Upper lobe of left lung (tissue), 6 donors: ENCODE measurements at regions not wholly inside any gene's neighbourhood (a gene's known extent, or its start where the extent isn't known, plus 50 kb on each side); places are given as distances from the start of the nearest gene placed in this dataset.

Experiments used
- ATAC-seq, 2 donors: fragments of 200-7000 bp; cut with Tn5 transposase; one replicate each; pipeline ENCODE4 v1.9.1; 2022; ENCODE audit warnings: mild to moderate bottlenecking in 2 of 2, moderate library complexity in 2 of 2; ENCODE audit not compliant: low FRiP score in 2 of 2
- DNase-seq, 2 donors: peaks; one replicate each; pipeline ENCODE4 v3.0.0-alpha.2; 2019 to 2020
- H3K27ac ChIP-seq, 4 donors: fragments of 200-600 bp; sonication (generic); one replicate each; pipeline ENCODE4 v1.5.1; 2016 to 2019
- H3K27me3 ChIP-seq, 4 donors: fragments of 200-600 bp; sonication (generic); one replicate each; pipeline ENCODE4 v1.5.1; 2017 to 2019
- H3K36me3 ChIP-seq, 4 donors: fragments of 200-600 bp; sonication (generic); one replicate each; pipeline ENCODE4 v1.5.1; 2016 to 2019
- H3K4me1 ChIP-seq, 4 donors: fragments of 200-600 bp; sonication (generic); one replicate each; pipeline ENCODE4 v1.5.1; 2018 to 2019
- H3K4me3 ChIP-seq, 4 donors: fragments of 200-600 bp; sonication (generic); one replicate each; pipeline ENCODE4 v1.5.1; 2017 to 2019; ENCODE audit warnings: mild to moderate bottlenecking in 2 of 4, moderate library complexity in 1 of 4
- H3K9me3 ChIP-seq, 4 donors: fragments of 200-600 bp; sonication (generic); one replicate each; pipeline ENCODE4 v1.5.1; 2018 to 2019
- EP300 ChIP-seq, 4 donors: sonication (generic); formaldehyde crosslinking; IDR thresholded peaks; one replicate each; pipeline ENCODE4 v1.5.1; 2017; ENCODE audit warnings: antibody characterized with exemption in 4 of 4, control low read depth in 2 of 4
- POLR2A ChIP-seq, 4 donors: fragments of 450-650 bp; IDR thresholded peaks; one replicate each; pipeline ENCODE4 v1.5.1; 2016 to 2017; ENCODE audit warnings: antibody characterized with exemption in 4 of 4, mild to moderate bottlenecking in 2 of 4
- POLR2AphosphoS5 ChIP-seq, 2 donors: sonication (generic); formaldehyde crosslinking; IDR thresholded peaks; one replicate each; pipeline ENCODE4 v1.5.1; 2017; ENCODE audit warnings: antibody characterized with exemption in 2 of 2
- WGBS, 2 donors: methylation state at CpG; one replicate each; pipeline ENCODE4 v1.1.5; 2017 to 2018; 5-methylcytosine and 5-hydroxymethylcytosine counted together
- TF ChIP-seq, protein P1 (sequence below), 6 experiments: fragments of 450-650 bp in 4 of 6; fragments of 200-600 bp in 2 of 6; sonication (generic) in 2 of 6; IDR thresholded peaks; one replicate each; pipeline ENCODE4 v1.5.1; 2016 to 2019; ENCODE audit warnings: antibody characterized with exemption in 6 of 6
- donor health status: DM: no; HTN: no; CAD: no; lungs with moderate emphysema.
- donor health status: DM: no; HTN: yes; CAD: no; lungs with severe emphysema.

DNA sequence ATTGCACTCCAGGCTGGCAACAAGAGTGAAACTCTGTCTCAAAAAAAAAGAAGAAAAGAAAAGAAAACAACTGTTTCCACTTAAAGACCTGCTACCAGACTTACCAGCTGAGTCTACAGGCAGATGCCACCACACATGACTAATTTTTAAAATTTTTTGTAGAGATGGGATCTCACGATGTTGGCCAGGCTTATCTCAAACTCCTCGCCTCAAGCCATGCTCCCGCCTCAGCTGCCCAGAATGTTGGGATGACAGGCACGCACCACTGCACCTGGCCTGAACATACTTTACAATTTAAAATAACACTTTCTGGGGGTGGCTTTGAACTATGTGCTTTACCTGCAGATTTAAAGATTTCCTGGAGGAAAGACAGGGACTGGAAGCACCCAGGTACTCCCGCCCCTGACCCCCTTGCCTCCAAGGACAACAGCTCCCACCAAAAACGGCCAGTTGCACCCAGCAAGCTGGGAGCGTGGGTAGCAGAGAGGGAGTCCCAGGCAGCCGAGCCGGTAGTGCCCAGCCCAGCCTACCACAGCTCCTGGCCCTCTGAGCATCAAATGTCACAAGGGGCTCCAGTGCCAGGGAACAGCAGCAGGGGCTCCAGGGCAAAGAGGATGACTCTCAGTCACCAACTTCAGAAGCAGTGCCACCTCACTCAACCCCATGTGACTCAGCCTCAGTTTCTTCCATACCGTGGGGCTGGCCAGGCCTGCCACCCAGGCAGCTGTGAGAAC lies 262.9 kb downstream of the PARN start:
- Histone ChIP-seq H3K9me3 (no peaks in the 10 kb centered on the region), H3K36me3 (no peaks in the 10 kb centered on the region), H3K4me1 (peaks cover 0 to 8% (median 3%) of the 10 kb centered on the region in 4 donors), H3K4me3 (no peak overlapping the region), H3K27me3 (no peaks in the 10 kb centered on the region), H3K27ac (no peak overlapping the region)
- DNase-seq (no peak), ATAC-seq (no peak)
- WGBS, 2 donors, result 85 to 86% methylated on average over 8 to 10 of the region's 10 CpGs
- TF ChIP-seq, protein P1, sequence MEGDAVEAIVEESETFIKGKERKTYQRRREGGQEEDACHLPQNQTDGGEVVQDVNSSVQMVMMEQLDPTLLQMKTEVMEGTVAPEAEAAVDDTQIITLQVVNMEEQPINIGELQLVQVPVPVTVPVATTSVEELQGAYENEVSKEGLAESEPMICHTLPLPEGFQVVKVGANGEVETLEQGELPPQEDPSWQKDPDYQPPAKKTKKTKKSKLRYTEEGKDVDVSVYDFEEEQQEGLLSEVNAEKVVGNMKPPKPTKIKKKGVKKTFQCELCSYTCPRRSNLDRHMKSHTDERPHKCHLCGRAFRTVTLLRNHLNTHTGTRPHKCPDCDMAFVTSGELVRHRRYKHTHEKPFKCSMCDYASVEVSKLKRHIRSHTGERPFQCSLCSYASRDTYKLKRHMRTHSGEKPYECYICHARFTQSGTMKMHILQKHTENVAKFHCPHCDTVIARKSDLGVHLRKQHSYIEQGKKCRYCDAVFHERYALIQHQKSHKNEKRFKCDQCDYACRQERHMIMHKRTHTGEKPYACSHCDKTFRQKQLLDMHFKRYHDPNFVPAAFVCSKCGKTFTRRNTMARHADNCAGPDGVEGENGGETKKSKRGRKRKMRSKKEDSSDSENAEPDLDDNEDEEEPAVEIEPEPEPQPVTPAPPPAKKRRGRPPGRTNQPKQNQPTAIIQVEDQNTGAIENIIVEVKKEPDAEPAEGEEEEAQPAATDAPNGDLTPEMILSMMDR (IDR thresholded peaks at IDR 0.05), result no peak
- TF ChIP-seq POLR2AphosphoS5 (IDR thresholded peaks at IDR 0.05) (no peak), POLR2A (IDR thresholded peaks at IDR 0.05) (no peak), EP300 (IDR thresholded peaks at IDR 0.05) (no peak)

DNA sequence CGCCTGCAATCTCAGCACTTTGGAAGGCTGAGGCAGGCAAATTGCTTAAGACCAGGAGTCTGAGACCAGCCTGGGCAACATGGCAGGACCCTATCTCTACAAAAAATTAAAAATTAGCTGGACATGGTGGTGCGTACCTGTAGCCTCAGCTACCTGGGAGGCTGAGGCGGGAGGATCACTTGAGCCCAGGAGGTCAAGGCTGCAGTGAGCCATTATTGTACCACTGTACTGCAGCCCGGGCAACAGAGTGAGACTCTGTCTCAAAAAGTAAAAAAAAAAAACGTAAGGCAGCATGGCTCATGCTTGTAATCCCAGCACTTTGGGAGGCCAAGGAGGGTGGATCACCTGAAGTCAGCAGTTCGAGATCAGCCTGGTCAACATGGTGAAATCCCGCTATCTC lies 263.6 kb downstream of the PARN start:
- WGBS, 2 donors, result 85 to 93% methylated on average over 7 of the region's 7 CpGs
- H3K27me3 ChIP-seq, result no peaks in the 10 kb centered on the region
- TF ChIP-seq POLR2AphosphoS5 (IDR thresholded peaks at IDR 0.05) (no peak), POLR2A (IDR thresholded peaks at IDR 0.05) (no peak), EP300 (IDR thresholded peaks at IDR 0.05) (no peak)
- TF ChIP-seq, protein P1 (IDR thresholded peaks at IDR 0.05), result no peak
- DNase-seq, result no peak
- no peak for ATAC-seq
- no peaks in the 10 kb centered on the region for H3K36me3 ChIP-seq
- no peaks in the 10 kb centered on the region for H3K9me3 ChIP-seq
- H3K4me1 ChIP-seq, result peaks cover 0 to 8% (median 3%) of the 10 kb centered on the region in 4 donors
- H3K27ac ChIP-seq, result no peak overlapping the region
- H3K4me3 ChIP-seq, result no peak overlapping the region

DNA sequence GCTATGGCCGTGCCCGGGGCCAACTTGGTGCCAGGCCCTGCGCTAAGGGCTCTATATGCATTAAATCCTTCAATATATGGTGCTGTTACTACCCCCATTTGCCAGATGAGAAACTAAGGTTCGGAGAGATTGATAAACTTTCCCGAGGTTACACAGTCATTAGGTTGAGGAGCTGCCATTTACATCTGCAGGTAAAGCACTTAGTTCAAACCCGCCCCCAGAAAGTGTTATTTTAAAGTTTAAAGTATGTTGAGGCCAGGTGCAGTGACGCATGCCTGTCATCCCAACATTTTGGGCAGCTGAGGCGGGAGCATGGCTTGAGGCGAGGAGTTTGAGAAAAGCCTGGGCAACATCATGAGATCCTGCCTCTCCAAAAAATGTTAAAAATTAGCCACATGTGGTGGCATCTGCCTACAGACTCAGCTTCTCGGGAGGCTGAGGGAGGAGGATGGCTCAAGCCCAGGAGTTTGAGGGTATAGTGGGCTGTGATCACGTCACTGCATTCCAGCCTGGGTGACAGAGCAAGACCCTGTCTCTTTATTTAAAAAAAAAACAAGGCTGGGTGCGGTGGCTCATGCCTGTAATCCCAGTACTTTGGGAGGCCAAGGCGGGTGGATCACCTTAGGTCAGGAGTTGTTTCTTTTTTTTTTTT lies 264.7 kb downstream of the PARN start:
- DNase-seq (peak in 1 of 2 donors; percentile 37), ATAC-seq (no peak)
- no peaks in the 10 kb centered on the region for H3K36me3 ChIP-seq
- H3K4me1 ChIP-seq, result peaks cover 0 to 8% (median 3%) of the 10 kb centered on the region in 4 donors
- H3K27me3 ChIP-seq, result no peaks in the 10 kb centered on the region
- WGBS, 2 donors, result 92 to 93% methylated on average over 13 of the region's 13 CpGs
- H3K9me3 ChIP-seq, result no peaks in the 10 kb centered on the region
- H3K4me3 ChIP-seq, result no peak overlapping the region
- TF ChIP-seq EP300 (IDR thresholded peaks at IDR 0.05) (no peak), POLR2AphosphoS5 (IDR thresholded peaks at IDR 0.05) (no peak), POLR2A (IDR thresholded peaks at IDR 0.05) (no peak)
- TF ChIP-seq, protein P1 (IDR thresholded peaks at IDR 0.05), result no peak
- no peak overlapping the region for H3K27ac ChIP-seq

DNA sequence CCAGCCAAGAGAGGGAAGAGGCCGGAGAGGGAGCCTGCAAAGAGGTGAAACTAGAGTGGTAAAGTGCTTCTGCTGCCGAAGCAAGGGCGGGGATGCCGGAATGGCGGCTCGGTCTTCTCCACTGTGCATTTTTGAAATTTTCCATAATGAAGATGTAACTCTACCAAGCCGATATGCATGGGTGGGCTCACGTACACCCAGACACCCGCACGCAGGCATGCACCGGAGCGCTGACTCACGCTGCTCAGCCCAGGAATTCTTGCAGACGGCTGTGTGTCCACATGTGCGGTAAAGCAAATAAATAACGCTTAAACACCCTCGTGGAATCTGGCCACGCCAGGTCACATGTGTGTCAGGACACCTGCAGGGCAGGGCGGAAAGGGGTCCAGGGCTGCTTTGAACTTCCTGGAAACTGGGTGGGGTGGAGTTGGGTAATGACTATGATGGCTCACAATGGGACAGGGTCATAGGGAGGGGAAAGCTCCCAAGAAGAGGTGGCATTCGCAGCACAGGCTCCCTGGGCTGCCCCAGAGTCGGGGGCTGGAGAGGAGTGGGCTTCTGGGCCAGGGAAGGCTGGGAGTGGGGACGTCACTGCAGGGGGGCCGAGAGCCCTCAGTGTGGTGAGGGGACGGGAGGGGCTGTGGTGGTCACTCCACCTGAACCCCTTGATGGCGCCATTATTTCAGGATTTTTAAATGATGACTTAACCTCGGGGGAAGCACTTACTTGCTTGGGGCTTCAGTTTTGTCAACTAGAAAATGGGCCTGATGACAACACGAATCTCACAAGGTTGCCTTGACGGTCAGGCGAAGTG lies 265.5 kb downstream of the PARN start:
- H3K9me3 ChIP-seq, result no peaks in the 10 kb centered on the region
- H3K27me3 ChIP-seq, result no peaks in the 10 kb centered on the region
- ATAC-seq (peak; percentile 45 to 53), DNase-seq (peak; percentile 59 to 62)
- TF ChIP-seq, protein P1 (IDR thresholded peaks at IDR 0.05), result no peak
- TF ChIP-seq POLR2AphosphoS5 (IDR thresholded peaks at IDR 0.05), result no peak
- TF ChIP-seq POLR2A (IDR thresholded peaks at IDR 0.05), result no peak
- no peak for TF ChIP-seq EP300 (IDR thresholded peaks at IDR 0.05)
- peaks cover 0 to 8% (median 3%) of the 10 kb centered on the region in 4 donors for H3K4me1 ChIP-seq
- no peaks in the 10 kb centered on the region for H3K36me3 ChIP-seq
- WGBS, 2 donors, result 52 to 67% methylated on average over 18 to 29 of the region's 29 CpGs
- H3K27ac ChIP-seq, result peak overlapping the region in 3 of 4 donors; percentile 30 to 40 (median 39)
- H3K4me3 ChIP-seq, result peak overlapping the region in 3 of 4 donors; percentile 10 to 18 (median 17)
